Spleen (tissue), 7 donors: ENCODE measurements at regions not wholly inside any gene's neighbourhood (a gene's known extent, or its start where the extent isn't known, plus 50 kb on each side); places are given as distances from the start of the nearest gene placed in this dataset.

Experiments
- POLR2A ChIP-seq, 3 donors: fragments of 450-650 bp; IDR thresholded peaks; one replicate each; pipeline ENCODE4 v1.5.1; 2017; ENCODE audit warnings: antibody characterized with exemption in 3 of 3, mild to moderate bottlenecking in 1 of 3
- POLR2AphosphoS5 ChIP-seq, 3 donors: sonication (generic); formaldehyde crosslinking; IDR thresholded peaks; one replicate each; pipeline ENCODE4 v1.5.1; 2017; ENCODE audit warnings: antibody characterized with exemption in 3 of 3
- TF ChIP-seq, protein P1 (sequence below), 11 experiments: fragments of 200-600 bp in 7 of 11; fragments of 450-650 bp in 4 of 11; sonication (generic) in 4 of 11; IDR thresholded peaks in 8 of 11; conservative IDR thresholded peaks in 3 of 11; 1 replicate in 7 of 11; 2 replicates in 4 of 11; pipeline versions ENCODE4 v1.4.0 to v1.8.0; 2016 to 2021; ENCODE audit warnings: antibody characterized with exemption in 11 of 11, inconsistent platforms in 4 of 11, mild to moderate bottlenecking in 1 of 11
- donor health status: DM: no; HTN: no; CAD: no; lungs with moderate emphysema.
- donor health status: DM: no; HTN: no; CAD: no.
- donor health status: DM: no; HTN: no; CAD: no.

GRCh38 chr16:55037046-55037445, 106.4 kb downstream of the IRX5 start:
- TF ChIP-seq, protein P1, sequence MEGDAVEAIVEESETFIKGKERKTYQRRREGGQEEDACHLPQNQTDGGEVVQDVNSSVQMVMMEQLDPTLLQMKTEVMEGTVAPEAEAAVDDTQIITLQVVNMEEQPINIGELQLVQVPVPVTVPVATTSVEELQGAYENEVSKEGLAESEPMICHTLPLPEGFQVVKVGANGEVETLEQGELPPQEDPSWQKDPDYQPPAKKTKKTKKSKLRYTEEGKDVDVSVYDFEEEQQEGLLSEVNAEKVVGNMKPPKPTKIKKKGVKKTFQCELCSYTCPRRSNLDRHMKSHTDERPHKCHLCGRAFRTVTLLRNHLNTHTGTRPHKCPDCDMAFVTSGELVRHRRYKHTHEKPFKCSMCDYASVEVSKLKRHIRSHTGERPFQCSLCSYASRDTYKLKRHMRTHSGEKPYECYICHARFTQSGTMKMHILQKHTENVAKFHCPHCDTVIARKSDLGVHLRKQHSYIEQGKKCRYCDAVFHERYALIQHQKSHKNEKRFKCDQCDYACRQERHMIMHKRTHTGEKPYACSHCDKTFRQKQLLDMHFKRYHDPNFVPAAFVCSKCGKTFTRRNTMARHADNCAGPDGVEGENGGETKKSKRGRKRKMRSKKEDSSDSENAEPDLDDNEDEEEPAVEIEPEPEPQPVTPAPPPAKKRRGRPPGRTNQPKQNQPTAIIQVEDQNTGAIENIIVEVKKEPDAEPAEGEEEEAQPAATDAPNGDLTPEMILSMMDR (IDR thresholded peaks at IDR 0.05 in 8 of 11, conservative IDR thresholded peaks at IDR 0.05 in 3 of 11): no peak
- no peak for TF ChIP-seq POLR2A (IDR thresholded peaks at IDR 0.05)
- TF ChIP-seq POLR2AphosphoS5 (IDR thresholded peaks at IDR 0.05): no peak
